ENCODE measurements at regions not wholly inside any gene's neighbourhood (a gene's known extent, or its start where the extent isn't known, plus 50 kb on each side); places are given as distances from the start of the nearest gene placed in this dataset.
"Not testable (repeated sequence)": the region's sequence is repeated elsewhere in the genome, so short reads cannot be mapped to it uniquely, and the experiment has no call there.

DNA sequence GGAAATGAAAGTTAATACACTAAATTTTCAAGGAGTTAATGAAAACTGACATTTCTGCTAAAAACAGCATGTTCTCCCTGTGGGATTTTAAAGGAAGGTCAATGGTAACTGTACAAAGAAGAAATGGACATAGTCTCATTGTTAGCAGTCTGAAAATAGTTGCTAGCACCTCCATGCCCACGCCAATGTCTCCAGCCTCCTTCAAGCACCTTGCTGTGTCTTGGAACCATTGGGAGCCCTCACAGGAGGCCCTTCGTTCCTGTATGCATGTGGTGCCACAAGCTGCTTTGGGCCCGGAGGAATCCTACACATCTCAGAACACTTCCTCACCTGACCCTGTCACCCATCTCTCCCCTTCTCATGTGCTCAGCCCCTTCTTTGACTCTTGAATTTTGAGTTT is 2888.1 kb downstream of the RPIA start:
- TF ChIP-seq, protein P1, sequence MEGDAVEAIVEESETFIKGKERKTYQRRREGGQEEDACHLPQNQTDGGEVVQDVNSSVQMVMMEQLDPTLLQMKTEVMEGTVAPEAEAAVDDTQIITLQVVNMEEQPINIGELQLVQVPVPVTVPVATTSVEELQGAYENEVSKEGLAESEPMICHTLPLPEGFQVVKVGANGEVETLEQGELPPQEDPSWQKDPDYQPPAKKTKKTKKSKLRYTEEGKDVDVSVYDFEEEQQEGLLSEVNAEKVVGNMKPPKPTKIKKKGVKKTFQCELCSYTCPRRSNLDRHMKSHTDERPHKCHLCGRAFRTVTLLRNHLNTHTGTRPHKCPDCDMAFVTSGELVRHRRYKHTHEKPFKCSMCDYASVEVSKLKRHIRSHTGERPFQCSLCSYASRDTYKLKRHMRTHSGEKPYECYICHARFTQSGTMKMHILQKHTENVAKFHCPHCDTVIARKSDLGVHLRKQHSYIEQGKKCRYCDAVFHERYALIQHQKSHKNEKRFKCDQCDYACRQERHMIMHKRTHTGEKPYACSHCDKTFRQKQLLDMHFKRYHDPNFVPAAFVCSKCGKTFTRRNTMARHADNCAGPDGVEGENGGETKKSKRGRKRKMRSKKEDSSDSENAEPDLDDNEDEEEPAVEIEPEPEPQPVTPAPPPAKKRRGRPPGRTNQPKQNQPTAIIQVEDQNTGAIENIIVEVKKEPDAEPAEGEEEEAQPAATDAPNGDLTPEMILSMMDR (IDR thresholded peaks at IDR 0.05), result not testable (repeated sequence)
- TF ChIP-seq EZH2 (IDR thresholded peaks at IDR 0.05), result not testable (repeated sequence)

Data from neural progenitor cell (in vitro differentiated cells).